ENCODE measurements at regions not wholly inside any gene's neighbourhood (a gene's known extent, or its start where the extent isn't known, plus 50 kb on each side); places are given as distances from the start of the nearest gene placed in this dataset.

DNA sequence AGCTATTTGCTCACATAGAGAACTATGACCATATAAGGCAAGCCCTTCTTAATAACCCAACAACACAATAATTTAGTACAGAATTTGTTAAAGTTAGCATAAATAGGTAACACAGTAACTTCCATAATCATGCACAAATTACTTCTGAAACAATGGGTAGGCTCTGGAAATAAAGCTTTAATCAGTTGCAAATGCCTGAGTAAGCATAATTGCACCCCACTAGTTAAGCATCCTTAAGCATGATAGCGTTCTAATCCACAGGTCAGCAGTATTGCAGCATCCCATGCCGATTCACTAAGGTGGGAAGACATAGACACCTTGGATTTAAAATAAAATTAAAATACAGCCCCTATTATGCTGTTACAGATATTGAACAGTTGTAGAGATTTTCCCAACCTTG, 161.7 kb downstream of the DHX15 start:
- TF ChIP-seq, protein P1, sequence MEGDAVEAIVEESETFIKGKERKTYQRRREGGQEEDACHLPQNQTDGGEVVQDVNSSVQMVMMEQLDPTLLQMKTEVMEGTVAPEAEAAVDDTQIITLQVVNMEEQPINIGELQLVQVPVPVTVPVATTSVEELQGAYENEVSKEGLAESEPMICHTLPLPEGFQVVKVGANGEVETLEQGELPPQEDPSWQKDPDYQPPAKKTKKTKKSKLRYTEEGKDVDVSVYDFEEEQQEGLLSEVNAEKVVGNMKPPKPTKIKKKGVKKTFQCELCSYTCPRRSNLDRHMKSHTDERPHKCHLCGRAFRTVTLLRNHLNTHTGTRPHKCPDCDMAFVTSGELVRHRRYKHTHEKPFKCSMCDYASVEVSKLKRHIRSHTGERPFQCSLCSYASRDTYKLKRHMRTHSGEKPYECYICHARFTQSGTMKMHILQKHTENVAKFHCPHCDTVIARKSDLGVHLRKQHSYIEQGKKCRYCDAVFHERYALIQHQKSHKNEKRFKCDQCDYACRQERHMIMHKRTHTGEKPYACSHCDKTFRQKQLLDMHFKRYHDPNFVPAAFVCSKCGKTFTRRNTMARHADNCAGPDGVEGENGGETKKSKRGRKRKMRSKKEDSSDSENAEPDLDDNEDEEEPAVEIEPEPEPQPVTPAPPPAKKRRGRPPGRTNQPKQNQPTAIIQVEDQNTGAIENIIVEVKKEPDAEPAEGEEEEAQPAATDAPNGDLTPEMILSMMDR (IDR thresholded peaks at IDR 0.05) = no peak
- TF ChIP-seq BHLHE40 (IDR thresholded peaks at IDR 0.05; ENCODE audit: low read depth, low read length) (no peak), POLR2A (IDR thresholded peaks at IDR 0.05; ENCODE audit: low read length) (no peak), JUNB (IDR thresholded peaks at IDR 0.05) (no peak), RAD21 (conservative IDR thresholded peaks at IDR 0.05 in 1 of 2, IDR thresholded peaks at IDR 0.05 in 1 of 2) (no peak)

Data from A549 (cell line).